B cell (primary cell): ENCODE measurements at regions not wholly inside any gene's neighbourhood (a gene's known extent, or its start where the extent isn't known, plus 50 kb on each side); places are given as distances from the start of the nearest gene placed in this dataset.

Source experiments
- ATAC-seq: fragments of 200-7000 bp; cut with Tn5 transposase; one replicate; pipeline ENCODE4 v1.10.0; 2021; ENCODE audit warnings: low read depth, mild to moderate bottlenecking, moderate number of reproducible peaks, moderate library complexity
- CTCF ChIA-PET: fragments of 350-600 bp; sonication (Branson Sonifier 250); formaldehyde crosslinking; loops from one replicate; lab custom pipeline; 2021; ENCODE audit warnings: antibody characterized with exemption, inconsistent platforms; lab: Charles Lee
- POLR2A ChIA-PET: fragments of 350-600 bp; sonication (Branson Sonifier 250); formaldehyde crosslinking; loops from one replicate; lab custom pipeline; 2021; ENCODE audit warnings: antibody characterized with exemption; lab: Charles Lee
- DNase-seq: peaks from one replicate; pipeline ENCODE4 v3.0.0; 2013
- H2AFZ ChIP-seq: 2 replicates; pipeline ENCODE4 v1.6.1; 2012; ENCODE audit warnings: mild to moderate bottlenecking, low read depth, low read length; ENCODE audit not compliant: insufficient read depth, poor library complexity, severe bottlenecking
- H3K27ac ChIP-seq, 2 donors: 1 replicate in 1 of 2; 2 replicates in 1 of 2; pipeline ENCODE4 v1.5.1; 2012 to 2013; ENCODE audit warnings: low read length in 2 of 2, mild to moderate bottlenecking in 2 of 2, moderate library complexity in 1 of 2
- H3K27me3 ChIP-seq, 4 experiments: fragments of 200-600 bp in 1 of 4; sonication (generic) in 1 of 4; replicated peaks in 1 of 4; 1 replicate in 2 of 4; 2 replicates in 2 of 4; pipeline versions ENCODE4 v1.6.1 to v1.7.0; 2013 to 2016; ENCODE audit warnings: low read length in 3 of 4, mild to moderate bottlenecking in 2 of 4, mixed read lengths in 1 of 4, moderate library complexity in 1 of 4; ENCODE audit not compliant: insufficient read depth in 4 of 4, control insufficient read depth in 3 of 4; ENCODE audit errors: control extremely low read depth in 1 of 4
- H3K36me3 ChIP-seq, 2 experiments: replicated peaks in 1 of 2; 1 replicate in 1 of 2; 2 replicates in 1 of 2; pipeline versions ENCODE4 v1.6.1 to v1.7.1; 2013; ENCODE audit warnings: low read length in 1 of 2; ENCODE audit not compliant: insufficient read depth in 2 of 2, control insufficient read depth in 1 of 2; ENCODE audit errors: control extremely low read depth in 1 of 2, extremely low read depth in 1 of 2
- H3K4me1 ChIP-seq, 2 donors: fragments of 200-600 bp in 1 of 2; sonication (generic) in 1 of 2; 1 replicate in 1 of 2; 2 replicates in 1 of 2; pipeline versions ENCODE4 v1.5.1 to v1.6.1; 2013 to 2017; ENCODE audit warnings: low read length in 2 of 2; ENCODE audit not compliant: control insufficient read depth in 2 of 2, insufficient read depth in 2 of 2
- H3K4me2 ChIP-seq: replicated peaks from 2 replicates; pipeline ENCODE3; 2012; ENCODE audit warnings: mild to moderate bottlenecking, low read depth, low read length; ENCODE audit not compliant: poor library complexity, severe bottlenecking
- H3K4me3 ChIP-seq, 5 experiments: fragments of 200-600 bp in 1 of 5; sonication (generic) in 1 of 5; 1 replicate in 3 of 5; 2 replicates in 2 of 5; pipeline versions ENCODE4 v1.5.1 to v1.7.0; 2011 to 2016; ENCODE audit warnings: low read length in 4 of 5, mild to moderate bottlenecking in 4 of 5, low read depth in 2 of 5, control low read depth in 1 of 5, moderate library complexity in 1 of 5; ENCODE audit not compliant: insufficient read depth in 1 of 5; ENCODE audit errors: control extremely low read depth in 1 of 5, extremely low read depth in 1 of 5
- H3K79me2 ChIP-seq: fragments of 200-600 bp; sonication (generic); one replicate; pipeline ENCODE4 v1.6.0; 2016; ENCODE audit warnings: low read length; ENCODE audit not compliant: control insufficient read depth, insufficient read depth
- H3K9ac ChIP-seq: fragments of 200-600 bp; sonication (generic); 2 replicates; pipeline ENCODE4 v1.6.1; 2017; ENCODE audit warnings: mild to moderate bottlenecking, low read length, moderate library complexity
- H3K9me3 ChIP-seq, 3 donors: one replicate each; pipeline versions ENCODE4 v1.6.1 to v1.7.1; 2013; ENCODE audit warnings: low read length in 2 of 3; ENCODE audit not compliant: control insufficient read depth in 2 of 3, insufficient read depth in 1 of 3; ENCODE audit errors: control extremely low read depth in 1 of 3
- H4K20me1 ChIP-seq: 2 replicates; pipeline ENCODE4 v1.6.0; 2012; ENCODE audit warnings: mild to moderate bottlenecking, low read length; ENCODE audit not compliant: insufficient read depth, control insufficient read depth, poor library complexity, severe bottlenecking
- H3K27ac Mint-ChIP-seq: one replicate; pipeline ENCODE4 v1.8.0; 2021; ENCODE audit warnings: mixed read lengths
- H3K27me3 Mint-ChIP-seq: one replicate; pipeline ENCODE4 v1.8.0; 2021; ENCODE audit warnings: mixed read lengths
- H3K4me1 Mint-ChIP-seq: one replicate; pipeline ENCODE4 v1.8.0; 2021; ENCODE audit warnings: mixed read lengths
- H3K4me3 Mint-ChIP-seq: one replicate; pipeline ENCODE4 v1.8.0; 2021; ENCODE audit warnings: mixed read lengths
- H3K9me3 Mint-ChIP-seq: one replicate; pipeline ENCODE4 v1.8.0; 2022; ENCODE audit warnings: mixed read lengths; ENCODE audit not compliant: insufficient read depth
- EZH2 ChIP-seq: IDR thresholded peaks from 2 replicates; pipeline ENCODE4 v1.6.1; 2012; ENCODE audit warnings: borderline replicate concordance, low read depth, mild to moderate bottlenecking, moderate library complexity, low read length; ENCODE audit not compliant: insufficient read depth, poor library complexity, severe bottlenecking
- WGBS: methylation state at CpG from one replicate; pipeline ENCODE4 v1.1.5; 2013; ENCODE audit warnings: missing lambda C conversion rate; ENCODE audit not compliant: insufficient coverage; 5-methylcytosine and 5-hydroxymethylcytosine counted together
- intact Hi-C: fragments of 100-400 bp; cut with micrococcal nuclease; formaldehyde crosslinking; loops from one replicate; pipeline ENCODE4 v1.10.0; 2022
- TF ChIP-seq, protein P1 (sequence below): fragments of 200-600 bp; IDR thresholded peaks from one replicate; pipeline ENCODE4 v1.8.0; 2022; ENCODE audit warnings: antibody characterized with exemption, mild to moderate bottlenecking

DNA sequence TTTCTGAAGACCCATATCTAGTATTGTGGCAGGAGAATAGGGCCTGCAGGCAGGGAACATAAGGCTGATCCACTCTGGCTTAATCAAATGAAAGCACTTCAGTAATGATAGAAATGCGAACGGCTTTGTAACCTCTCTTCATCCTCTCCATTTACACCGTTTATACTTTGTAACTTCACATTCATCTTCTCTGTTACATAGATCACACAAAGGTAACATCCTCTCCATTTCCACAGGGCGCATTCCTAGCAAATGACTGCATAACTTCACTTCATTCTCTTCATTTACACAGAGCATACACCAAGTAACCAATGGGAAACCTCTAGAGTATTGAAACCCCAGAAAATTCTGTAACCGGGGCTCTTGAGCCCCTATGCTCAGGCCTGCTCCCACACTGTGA, 65.5 kb upstream of the SLC34A2 start:
- Histone ChIP-seq H3K27ac (no peak overlapping the region), H3K79me2 (no peaks in the 10 kb centered on the region), H3K9me3 (peaks cover 0 to 4% (median 0%) of the 10 kb centered on the region in 3 donors), H3K4me2 (no peak overlapping the region), H3K4me3 (no peak overlapping the region), H4K20me1 (no peaks in the 10 kb centered on the region), H3K4me1 (no peaks in the 10 kb centered on the region), H3K36me3 (no peaks in the 10 kb centered on the region), H3K9ac (no peak overlapping the region), H2AFZ (no peak overlapping the region), H3K27me3 (no peaks in the 10 kb centered on the region)
- ATAC-seq (no peak), DNase-seq (no peak)
- no peak overlapping the region for H3K27ac Mint-ChIP-seq
- no peaks in the 10 kb centered on the region for H3K4me1 Mint-ChIP-seq
- CTCF ChIA-PET = no interaction called here
- no peak overlapping the region for H3K4me3 Mint-ChIP-seq
- H3K9me3 Mint-ChIP-seq = no peaks in the 10 kb centered on the region
- intact Hi-C loops = no loop called here
- TF ChIP-seq EZH2 = no peak
- TF ChIP-seq, protein P1, sequence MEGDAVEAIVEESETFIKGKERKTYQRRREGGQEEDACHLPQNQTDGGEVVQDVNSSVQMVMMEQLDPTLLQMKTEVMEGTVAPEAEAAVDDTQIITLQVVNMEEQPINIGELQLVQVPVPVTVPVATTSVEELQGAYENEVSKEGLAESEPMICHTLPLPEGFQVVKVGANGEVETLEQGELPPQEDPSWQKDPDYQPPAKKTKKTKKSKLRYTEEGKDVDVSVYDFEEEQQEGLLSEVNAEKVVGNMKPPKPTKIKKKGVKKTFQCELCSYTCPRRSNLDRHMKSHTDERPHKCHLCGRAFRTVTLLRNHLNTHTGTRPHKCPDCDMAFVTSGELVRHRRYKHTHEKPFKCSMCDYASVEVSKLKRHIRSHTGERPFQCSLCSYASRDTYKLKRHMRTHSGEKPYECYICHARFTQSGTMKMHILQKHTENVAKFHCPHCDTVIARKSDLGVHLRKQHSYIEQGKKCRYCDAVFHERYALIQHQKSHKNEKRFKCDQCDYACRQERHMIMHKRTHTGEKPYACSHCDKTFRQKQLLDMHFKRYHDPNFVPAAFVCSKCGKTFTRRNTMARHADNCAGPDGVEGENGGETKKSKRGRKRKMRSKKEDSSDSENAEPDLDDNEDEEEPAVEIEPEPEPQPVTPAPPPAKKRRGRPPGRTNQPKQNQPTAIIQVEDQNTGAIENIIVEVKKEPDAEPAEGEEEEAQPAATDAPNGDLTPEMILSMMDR = no peak
- 92% methylated on average over 5 of the region's 5 CpGs for WGBS
- H3K27me3 Mint-ChIP-seq = no peaks in the 10 kb centered on the region
- POLR2A ChIA-PET = no interaction called here

DNA sequence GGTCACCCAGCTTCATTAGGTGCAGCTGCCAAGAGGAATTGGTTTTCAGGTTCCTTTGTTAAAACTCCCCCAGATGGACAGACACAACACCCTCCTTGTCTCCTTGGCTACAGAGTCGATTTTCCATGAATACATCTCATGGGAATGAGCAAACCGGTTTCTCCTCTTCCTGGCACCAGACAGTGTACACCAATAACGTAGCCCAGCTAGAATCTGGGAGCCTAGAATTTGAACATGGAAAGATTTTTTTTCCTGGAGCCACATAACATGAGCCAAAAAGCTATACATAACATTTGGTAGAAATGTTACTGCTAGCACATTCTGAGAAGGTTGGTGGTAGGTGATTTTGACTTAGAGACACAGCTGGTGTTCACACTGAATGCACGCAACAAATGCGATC, 62.9 kb upstream of the SLC34A2 start:
- no peaks in the 10 kb centered on the region for H3K27me3 ChIP-seq
- H3K9ac ChIP-seq = no peak overlapping the region
- H3K36me3 ChIP-seq = no peaks in the 10 kb centered on the region
- intact Hi-C loops = no loop called here
- WGBS = 90% methylated on average over 2 of the region's 5 CpGs
- no peak overlapping the region for H3K27ac Mint-ChIP-seq
- TF ChIP-seq, protein P1 = no peak
- TF ChIP-seq EZH2 = no peak
- ChIA-PET CTCF (no interaction called here), POLR2A (no interaction called here)
- H3K4me3 Mint-ChIP-seq = no peak overlapping the region
- DNase-seq = no peak
- no peak overlapping the region for H2AFZ ChIP-seq
- no peak for ATAC-seq
- no peak overlapping the region for H3K27ac ChIP-seq
- H3K27me3 Mint-ChIP-seq = no peaks in the 10 kb centered on the region
- no peak overlapping the region for H3K4me2 ChIP-seq
- H4K20me1 ChIP-seq = no peaks in the 10 kb centered on the region
- H3K4me3 ChIP-seq = no peak overlapping the region
- no peaks in the 10 kb centered on the region for H3K9me3 Mint-ChIP-seq
- no peaks in the 10 kb centered on the region for H3K4me1 Mint-ChIP-seq
- peaks cover 0 to 17% (median 0%) of the 10 kb centered on the region in 3 donors for H3K9me3 ChIP-seq
- no peaks in the 10 kb centered on the region for H3K79me2 ChIP-seq
- H3K4me1 ChIP-seq = no peaks in the 10 kb centered on the region
